T-helper 1 cell treated with Interleukin-12 subunit alpha and Interleukin-12 subunit beta and Interleukin-4 antibody, amounts not matched to agents 30 μg/mL and 1 μg/mL, for 36 hours (primary cell): ENCODE measurements at regions not wholly inside any gene's neighbourhood (a gene's known extent, or its start where the extent isn't known, plus 50 kb on each side); places are given as distances from the start of the nearest gene placed in this dataset.
"Not testable (repeated sequence)": the region's sequence is repeated elsewhere in the genome, so short reads cannot be mapped to it uniquely, and the experiment has no call there.

Experiments
- H3K27ac Mint-ChIP-seq: one replicate; pipeline ENCODE4 v1.8.0; 2021; ENCODE audit warnings: mild to moderate bottlenecking, mixed read lengths
- H3K27me3 Mint-ChIP-seq: one replicate; pipeline ENCODE4 v1.8.0; 2021; ENCODE audit warnings: low read depth, mixed read lengths
- H3K36me3 Mint-ChIP-seq: one replicate; pipeline ENCODE4 v1.8.0; 2021; ENCODE audit warnings: low read depth, mixed read lengths
- H3K4me1 Mint-ChIP-seq: one replicate; pipeline ENCODE4 v1.8.0; 2021; ENCODE audit warnings: low read depth, mixed read lengths
- H3K4me3 Mint-ChIP-seq: one replicate; pipeline ENCODE4 v1.8.0; 2021; ENCODE audit warnings: mild to moderate bottlenecking, moderate library complexity, mixed read lengths
- H3K9me3 Mint-ChIP-seq: one replicate; pipeline ENCODE4 v1.8.0; 2021; ENCODE audit warnings: mixed read lengths

DNA sequence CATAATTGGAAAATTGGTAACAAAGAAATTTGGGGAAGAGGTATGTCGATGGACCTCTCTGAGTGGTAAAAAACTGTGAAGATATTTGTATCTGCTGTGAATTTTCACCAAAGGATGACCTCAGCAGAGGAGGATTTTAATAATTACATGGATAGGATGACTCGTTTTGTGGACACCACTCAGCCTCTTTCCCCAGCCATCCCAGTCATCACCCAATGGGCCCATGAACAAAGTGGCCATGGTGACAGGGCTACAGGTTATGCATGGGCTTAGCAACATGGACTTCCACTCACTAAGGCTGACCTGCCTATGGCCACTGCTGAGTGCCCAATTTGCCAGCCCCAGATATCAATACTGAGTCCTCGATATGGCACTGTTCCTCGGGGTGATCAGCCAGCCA is 577.5 kb upstream of the FBXO33 start:
- Mint-ChIP-seq H3K27ac (no peak overlapping the region), H3K9me3 (peaks cover 12% of the 10 kb centered on the region), H3K4me1 (no peaks in the 10 kb centered on the region), H3K4me3 (no peak overlapping the region), H3K27me3 (no peaks in the 10 kb centered on the region), H3K36me3 (no peaks in the 10 kb centered on the region)

GRCh38 chr14:40008345-40008744 is 576.1 kb upstream of the FBXO33 start:
- H3K27me3 Mint-ChIP-seq, H3K27ac Mint-ChIP-seq, H3K4me1 Mint-ChIP-seq, H3K4me3 Mint-ChIP-seq, H3K36me3 Mint-ChIP-seq: not testable (repeated sequence)
- H3K9me3 Mint-ChIP-seq = peaks cover 12% of the 10 kb centered on the region

DNA sequence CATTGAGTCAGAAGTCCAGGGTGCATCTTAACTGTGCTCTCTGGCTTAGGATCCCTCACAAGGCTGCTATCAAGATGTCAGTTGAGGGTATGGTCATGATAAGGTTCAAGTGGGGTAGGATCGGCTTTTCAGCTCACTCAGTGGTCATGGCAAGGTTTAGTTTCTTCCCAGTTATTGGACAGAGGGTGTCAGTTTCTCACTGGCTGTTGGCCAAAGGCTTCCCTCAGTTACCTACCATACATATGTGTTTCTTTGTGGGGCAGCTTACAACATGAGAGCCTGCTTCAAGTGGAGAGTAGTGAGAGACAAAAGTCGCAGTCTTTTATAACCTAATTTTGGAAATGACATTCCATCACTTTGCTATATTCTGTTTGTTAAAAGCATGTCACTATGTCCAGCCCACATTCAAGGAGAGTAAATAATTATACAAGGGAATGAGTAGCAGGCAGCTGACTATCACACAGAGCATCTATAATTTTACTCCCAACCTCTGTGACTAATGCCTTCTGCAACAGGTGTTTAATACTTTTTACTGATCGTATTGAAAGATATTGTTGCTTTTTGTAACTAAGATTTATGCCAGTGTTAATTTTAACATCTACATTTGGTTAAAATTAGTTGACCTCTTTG is 572.8 kb upstream of the FBXO33 start:
- Mint-ChIP-seq H3K27ac (no peak overlapping the region), H3K4me3 (no peak overlapping the region), H3K27me3 (no peaks in the 10 kb centered on the region), H3K9me3 (peaks cover 3% of the 10 kb centered on the region), H3K4me1 (no peaks in the 10 kb centered on the region), H3K36me3 (no peaks in the 10 kb centered on the region)

DNA sequence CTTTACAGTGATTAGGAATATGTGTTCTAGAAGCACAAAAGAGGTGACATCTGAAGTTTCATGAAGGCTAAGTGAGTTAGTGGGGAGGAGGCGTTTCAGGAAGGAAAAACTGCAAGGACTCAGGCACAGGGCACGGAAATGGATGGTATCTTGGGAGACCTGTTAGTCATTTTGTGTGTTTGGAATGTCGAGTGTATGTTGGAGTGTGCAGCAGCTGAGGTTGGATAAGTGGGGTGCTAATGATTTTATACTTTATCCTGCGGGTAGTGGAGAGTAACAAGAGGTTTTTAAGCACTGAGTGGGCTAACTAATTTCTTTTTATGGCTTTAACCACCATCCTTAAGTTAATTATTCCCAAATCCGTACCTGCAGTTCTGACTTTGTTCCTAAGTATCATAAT is 571.5 kb upstream of the FBXO33 start:
- no peaks in the 10 kb centered on the region for H3K4me1 Mint-ChIP-seq
- H3K27me3 Mint-ChIP-seq = no peaks in the 10 kb centered on the region
- no peak overlapping the region for H3K4me3 Mint-ChIP-seq
- H3K36me3 Mint-ChIP-seq = no peaks in the 10 kb centered on the region
- no peak overlapping the region for H3K27ac Mint-ChIP-seq
- no peaks in the 10 kb centered on the region for H3K9me3 Mint-ChIP-seq

DNA sequence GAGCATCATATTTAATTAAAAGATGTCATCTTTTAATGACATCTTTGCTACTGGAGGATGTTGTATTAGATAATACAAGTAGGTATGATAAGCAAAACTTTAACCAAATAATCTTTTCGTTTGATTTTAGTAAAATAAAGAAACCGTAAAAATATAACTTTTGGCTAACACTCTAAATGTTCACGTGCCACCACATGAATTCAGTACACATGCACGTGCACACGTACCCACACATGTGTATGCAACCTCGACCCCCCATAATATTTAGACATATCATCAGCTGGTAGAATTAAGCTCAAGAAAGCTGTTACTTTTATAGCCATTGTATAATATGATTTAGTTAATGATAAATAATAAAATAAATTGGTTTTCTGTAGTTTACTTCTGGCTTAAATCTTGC is 566.6 kb upstream of the FBXO33 start:
- Mint-ChIP-seq H3K9me3 (peaks cover 7% of the 10 kb centered on the region), H3K27ac (no peak overlapping the region), H3K36me3 (no peaks in the 10 kb centered on the region), H3K27me3 (no peaks in the 10 kb centered on the region), H3K4me3 (no peak overlapping the region), H3K4me1 (no peaks in the 10 kb centered on the region)

- H3K36me3 Mint-ChIP-seq = no peaks in the 10 kb centered on the region
- H3K27me3 Mint-ChIP-seq = no peaks in the 10 kb centered on the region
- peaks cover 7% of the 10 kb centered on the region for H3K9me3 Mint-ChIP-seq
- no peaks in the 10 kb centered on the region for H3K4me1 Mint-ChIP-seq
- no peak overlapping the region for H3K27ac Mint-ChIP-seq
- no peak overlapping the region for H3K4me3 Mint-ChIP-seq
Measured at GRCh38 chr14:39998114-39998513, 565.9 kb upstream of the FBXO33 start.

GRCh38 chr14:39991041-39991440 is 558.8 kb upstream of the FBXO33 start:
- H3K27me3 Mint-ChIP-seq = no peaks in the 10 kb centered on the region
- peaks cover 7% of the 10 kb centered on the region for H3K9me3 Mint-ChIP-seq
- H3K4me1 Mint-ChIP-seq = no peaks in the 10 kb centered on the region
- no peak overlapping the region for H3K4me3 Mint-ChIP-seq
- H3K36me3 Mint-ChIP-seq = no peaks in the 10 kb centered on the region
- no peak overlapping the region for H3K27ac Mint-ChIP-seq

GRCh38 chr14:39988939-39989338 is 556.7 kb upstream of the FBXO33 start:
- Mint-ChIP-seq H3K4me3 (no peak overlapping the region), H3K36me3 (no peaks in the 10 kb centered on the region), H3K9me3 (no peaks in the 10 kb centered on the region), H3K27ac (no peak overlapping the region), H3K4me1 (no peaks in the 10 kb centered on the region), H3K27me3 (no peaks in the 10 kb centered on the region)

DNA sequence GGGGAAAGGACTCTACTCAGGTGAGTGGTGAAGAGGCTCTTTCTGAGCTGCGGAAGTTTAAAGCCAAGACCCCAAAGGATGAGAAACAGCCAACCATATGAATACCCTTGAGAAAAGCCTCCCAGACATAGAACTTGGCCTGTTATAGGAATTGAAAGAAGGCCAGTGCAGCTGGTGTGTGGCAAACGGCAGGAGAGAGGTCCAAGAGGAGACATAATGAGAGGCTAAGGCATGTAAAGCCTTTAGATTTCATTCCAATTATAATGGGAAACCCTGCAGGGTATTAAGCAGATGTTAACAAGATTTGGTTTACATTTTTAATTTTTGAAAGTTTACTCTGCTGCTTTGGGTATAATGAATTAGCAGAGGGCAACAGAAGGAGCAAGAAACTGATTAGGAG is 552.1 kb upstream of the FBXO33 start:
- no peak overlapping the region for H3K27ac Mint-ChIP-seq
- H3K4me1 Mint-ChIP-seq = no peaks in the 10 kb centered on the region
- H3K27me3 Mint-ChIP-seq = no peaks in the 10 kb centered on the region
- no peak overlapping the region for H3K4me3 Mint-ChIP-seq
- H3K9me3 Mint-ChIP-seq = no peaks in the 10 kb centered on the region
- H3K36me3 Mint-ChIP-seq = no peaks in the 10 kb centered on the region

GRCh38 chr14:39977198-39977597 is 545.0 kb upstream of the FBXO33 start:
- Mint-ChIP-seq H3K36me3 (no peaks in the 10 kb centered on the region), H3K9me3 (no peaks in the 10 kb centered on the region), H3K27ac (no peak overlapping the region), H3K4me1 (no peaks in the 10 kb centered on the region), H3K4me3 (no peak overlapping the region), H3K27me3 (no peaks in the 10 kb centered on the region)

DNA sequence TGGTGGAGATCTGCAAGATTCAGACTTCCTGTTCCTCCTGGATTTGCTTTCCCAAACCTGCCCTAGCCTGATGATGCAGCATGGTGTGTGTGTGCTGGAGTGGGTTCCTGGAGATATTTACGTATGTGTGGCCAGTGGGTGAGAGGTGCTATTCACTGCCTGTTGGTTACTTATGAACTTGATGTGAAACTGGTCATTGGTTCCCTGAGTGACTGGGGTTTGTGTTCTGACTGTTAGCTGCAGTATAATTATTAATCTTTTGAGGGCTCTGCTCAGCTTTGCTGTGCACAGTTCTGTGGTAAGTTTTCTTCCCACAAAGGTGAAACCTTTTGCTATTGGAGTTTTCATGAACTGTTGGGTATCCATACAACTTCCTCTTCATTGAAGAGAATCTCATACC is 541.8 kb upstream of the FBXO33 start:
- Mint-ChIP-seq H3K27me3 (no peaks in the 10 kb centered on the region), H3K36me3 (no peaks in the 10 kb centered on the region), H3K27ac (no peak overlapping the region), H3K9me3 (no peaks in the 10 kb centered on the region), H3K4me3 (no peak overlapping the region), H3K4me1 (no peaks in the 10 kb centered on the region)

- Mint-ChIP-seq H3K27me3 (no peaks in the 10 kb centered on the region), H3K4me1 (no peaks in the 10 kb centered on the region), H3K4me3 (no peak overlapping the region), H3K9me3 (no peaks in the 10 kb centered on the region), H3K36me3 (no peaks in the 10 kb centered on the region), H3K27ac (no peak overlapping the region)
Measured at GRCh38 chr14:39972704-39973103, 540.5 kb upstream of the FBXO33 start.

DNA sequence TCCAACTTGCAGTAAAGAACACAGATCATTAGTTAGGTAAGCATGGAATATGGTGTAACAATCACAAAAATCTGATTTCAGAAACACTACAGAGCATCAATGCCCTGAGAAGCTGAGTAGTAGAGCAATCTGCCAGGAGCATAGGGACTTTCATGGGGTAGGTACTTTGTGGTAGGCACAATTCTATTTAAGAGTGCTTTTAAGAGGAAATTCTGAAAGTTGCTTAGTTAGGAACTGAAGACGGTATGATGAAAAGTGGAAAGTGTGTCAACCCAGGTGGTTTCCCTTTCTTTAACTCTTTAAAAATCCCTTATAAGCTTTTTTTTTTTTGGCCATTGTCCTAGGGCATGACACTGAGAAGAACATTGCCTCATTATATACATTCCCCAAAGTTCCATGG is 535.7 kb upstream of the FBXO33 start:
- Mint-ChIP-seq H3K27me3 (no peaks in the 10 kb centered on the region), H3K4me1 (no peaks in the 10 kb centered on the region)

DNA sequence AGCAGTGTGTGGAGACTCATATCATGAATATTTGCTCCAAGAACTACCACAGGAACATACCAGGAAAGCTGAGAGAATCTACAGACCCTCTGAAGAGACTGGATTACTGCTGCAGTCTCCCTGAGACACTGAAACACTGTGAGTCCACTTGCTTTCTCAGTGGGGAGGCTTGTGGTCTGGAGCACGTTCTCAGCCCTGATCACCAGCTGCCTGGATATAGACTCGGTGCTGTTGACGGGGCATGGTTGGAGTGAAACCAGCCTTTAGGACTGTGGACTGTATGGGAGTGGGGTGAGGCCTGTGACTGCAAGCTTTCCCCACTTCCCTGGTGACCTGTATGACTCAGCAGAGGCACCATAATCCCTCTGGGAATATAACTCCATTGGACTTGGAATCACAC is 525.8 kb upstream of the FBXO33 start:
- H3K9me3 Mint-ChIP-seq = peaks cover 19% of the 10 kb centered on the region
- H3K36me3 Mint-ChIP-seq = no peaks in the 10 kb centered on the region

More for the DNA sequence above, 535.7 kb upstream of the FBXO33 start:
- no peak overlapping the region for H3K4me3 Mint-ChIP-seq
- no peaks in the 10 kb centered on the region for H3K9me3 Mint-ChIP-seq
- no peaks in the 10 kb centered on the region for H3K36me3 Mint-ChIP-seq
- no peak overlapping the region for H3K27ac Mint-ChIP-seq

DNA sequence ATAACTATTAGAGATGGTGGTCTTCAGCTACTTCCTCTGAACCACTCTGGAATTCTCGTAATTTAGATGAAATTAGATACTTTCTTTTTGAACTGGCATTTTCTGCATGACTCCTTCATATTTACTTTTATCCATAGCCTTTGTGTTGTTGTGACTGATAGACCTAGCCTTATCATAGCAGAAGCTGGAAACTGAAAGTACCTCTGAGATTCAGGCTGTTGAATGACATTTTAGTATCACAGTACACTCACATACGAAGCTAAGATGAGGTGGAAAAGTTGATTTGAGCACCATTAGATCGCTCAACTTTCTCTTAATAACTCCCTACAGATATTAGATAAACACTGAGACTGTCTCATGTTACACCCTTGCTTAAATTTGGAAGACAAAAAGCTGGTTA is 525.1 kb upstream of the FBXO33 start:
- Mint-ChIP-seq H3K27me3 (no peaks in the 10 kb centered on the region), H3K4me3 (no peak overlapping the region), H3K9me3 (peaks cover 18% of the 10 kb centered on the region), H3K36me3 (no peaks in the 10 kb centered on the region), H3K4me1 (no peaks in the 10 kb centered on the region), H3K27ac (no peak overlapping the region)

More for the DNA sequence above, 525.8 kb upstream of the FBXO33 start:
- no peaks in the 10 kb centered on the region for H3K27me3 Mint-ChIP-seq
- no peaks in the 10 kb centered on the region for H3K4me1 Mint-ChIP-seq
- no peak overlapping the region for H3K27ac Mint-ChIP-seq
- no peak overlapping the region for H3K4me3 Mint-ChIP-seq

- H3K4me1 Mint-ChIP-seq = no peaks in the 10 kb centered on the region
- H3K4me3 Mint-ChIP-seq = no peak overlapping the region
- H3K27me3 Mint-ChIP-seq = no peaks in the 10 kb centered on the region
- H3K36me3 Mint-ChIP-seq = no peaks in the 10 kb centered on the region
- H3K9me3 Mint-ChIP-seq = peaks cover 14% of the 10 kb centered on the region
- H3K27ac Mint-ChIP-seq = no peak overlapping the region
Measured at GRCh38 chr14:39956372-39956771, 524.1 kb upstream of the FBXO33 start.
